HepG2 (cell line): ENCODE measurements at regions not wholly inside any gene's neighbourhood (a gene's known extent, or its start where the extent isn't known, plus 50 kb on each side); places are given as distances from the start of the nearest gene placed in this dataset.

ENCODE experiments used
- AHDC1 ChIP-seq: sonication (generic); formaldehyde crosslinking; IDR thresholded peaks from 2 replicates; pipeline ENCODE4 v1.5.1; 2020; ENCODE audit warnings: mild to moderate bottlenecking, missing genetic modification reagents, borderline replicate concordance
- AKNA ChIP-seq: sonication (generic); formaldehyde crosslinking; IDR thresholded peaks from 2 replicates; pipeline ENCODE4 v1.4.0; 2020; ENCODE audit warnings: missing genetic modification reagents, borderline replicate concordance
- BRF2 ChIP-seq: sonication (generic); formaldehyde crosslinking; IDR thresholded peaks from 2 replicates; pipeline ENCODE4 v1.8.1; 2022; ENCODE audit warnings: mild to moderate bottlenecking, missing genetic modification reagents
- CREB3 ChIP-seq: sonication (generic); formaldehyde crosslinking; IDR thresholded peaks from 2 replicates; pipeline ENCODE4 v1.5.0; 2020; ENCODE audit warnings: missing genetic modification reagents
- FOXJ3 ChIP-seq: sonication (generic); formaldehyde crosslinking; IDR thresholded peaks from 2 replicates; pipeline ENCODE4 v1.4.0; 2020; ENCODE audit warnings: missing genetic modification reagents, mild to moderate bottlenecking, borderline replicate concordance
- MED8 ChIP-seq: sonication (generic); formaldehyde crosslinking; IDR thresholded peaks from 2 replicates; pipeline ENCODE4 v1.8.1; 2023; ENCODE audit warnings: mild to moderate bottlenecking, missing genetic modification reagents; ENCODE audit not compliant: insufficient replicate concordance
- NR1H2 ChIP-seq: sonication (generic); formaldehyde crosslinking; IDR thresholded peaks from 2 replicates; pipeline ENCODE4 v1.8.1; 2022; ENCODE audit warnings: low read depth, missing genetic modification reagents, borderline replicate concordance
- ONECUT2 ChIP-seq: sonication (generic); formaldehyde crosslinking; IDR thresholded peaks from 2 replicates; pipeline ENCODE4 v1.4.0; 2020; ENCODE audit warnings: missing genetic modification reagents
- POLR2AphosphoS2 ChIP-seq: IDR thresholded peaks from 2 replicates; pipeline ENCODE4 v1.6.1; 2011; ENCODE audit warnings: low read depth, low read length, improper control_type of control experiment
- WIZ ChIP-seq: sonication (generic); formaldehyde crosslinking; IDR thresholded peaks from 2 replicates; pipeline ENCODE4 v1.5.1; 2020; ENCODE audit warnings: mild to moderate bottlenecking, missing genetic modification reagents
- ZBTB7A ChIP-seq: sonication (generic); formaldehyde crosslinking; IDR thresholded peaks from 2 replicates; pipeline ENCODE4 v1.8.0; 2022; ENCODE audit warnings: mild to moderate bottlenecking, missing genetic modification reagents
- ZEB1 ChIP-seq: IDR thresholded peaks from 2 replicates; pipeline ENCODE4 v1.6.1; 2012; ENCODE audit warnings: mild to moderate bottlenecking, low read depth, inconsistent platforms; ENCODE audit not compliant: insufficient replicate concordance
- ZFP82 ChIP-seq: sonication (generic); formaldehyde crosslinking; IDR thresholded peaks from 2 replicates; pipeline ENCODE4 v1.5.1; 2020; ENCODE audit warnings: mild to moderate bottlenecking, missing genetic modification reagents, borderline replicate concordance
- ZNF333 ChIP-seq: sonication (generic); formaldehyde crosslinking; IDR thresholded peaks from 2 replicates; pipeline ENCODE4 v1.4.0; 2020; ENCODE audit warnings: mild to moderate bottlenecking, missing genetic modification reagents, borderline replicate concordance
- ZNF343 ChIP-seq: sonication (generic); formaldehyde crosslinking; IDR thresholded peaks from 2 replicates; pipeline ENCODE4 v1.4.0; 2020; ENCODE audit warnings: mild to moderate bottlenecking, missing genetic modification reagents

- TF ChIP-seq CREB3 (CRISPR knock-in tag) (no peak), ZNF333 (CRISPR knock-in tag) (peak; percentile 90; the same call in 1 of the 2 replicates), MED8 (peak; percentile 99), ZEB1 (peak; percentile 74), ZBTB7A (no peak), ONECUT2 (CRISPR knock-in tag) (peak; percentile 73), BRF2 (no peak; the same call in 1 of the 2 replicates), AKNA (CRISPR knock-in tag) (no peak), POLR2AphosphoS2 (no peak), AHDC1 (CRISPR knock-in tag) (peak; percentile 99), NR1H2 (CRISPR knock-in tag) (peak; percentile 67; the same call in 1 of the 2 replicates), FOXJ3 (CRISPR knock-in tag) (peak; percentile 100), WIZ (CRISPR knock-in tag) (peak; percentile 27; the same call in 1 of the 2 replicates), ZNF343 (CRISPR knock-in tag) (no peak), ZFP82 (CRISPR knock-in tag) (no peak)
Measured at GRCh38 chr2:8125741-8126711, 555.8 kb upstream of the ID2 start (continued).
